Neural cell (in vitro differentiated cells): ENCODE measurements at regions not wholly inside any gene's neighbourhood (a gene's known extent, or its start where the extent isn't known, plus 50 kb on each side); places are given as distances from the start of the nearest gene placed in this dataset.

Source experiments
- H2AFZ ChIP-seq: fragments of 200-600, 300-800 bp; sonication (generic), shearing (Covaris generic); 2 replicates; pipeline ENCODE4 v1.6.0; 2014; ENCODE audit warnings: low read depth, mild to moderate bottlenecking, antibody characterized with exemption, low read length, moderate library complexity
- H3F3A ChIP-seq: fragments of 200-600 bp; shearing (Covaris generic); 2 replicates; pipeline ENCODE4 v1.6.1; 2016; ENCODE audit warnings: mild to moderate bottlenecking, moderate library complexity, mixed read lengths, antibody characterized with exemption, low read length; ENCODE audit not compliant: insufficient read depth, poor library complexity, severe bottlenecking
- H3K27ac ChIP-seq: fragments of 200-600, 300-800 bp; sonication (generic), shearing (Covaris generic); 2 replicates; pipeline ENCODE4 v1.5.1; 2014; ENCODE audit warnings: mild to moderate bottlenecking, low read length, moderate library complexity
- H3K27me3 ChIP-seq: fragments of 300-800, 200-600 bp; sonication (generic), shearing (Covaris generic); 2 replicates; pipeline ENCODE4 v1.6.0; 2014; ENCODE audit warnings: mild to moderate bottlenecking, low read depth, low read length, moderate library complexity; ENCODE audit not compliant: insufficient read depth
- H3K36me3 ChIP-seq: fragments of 300-800, 200-600 bp; sonication (generic), shearing (Covaris generic); 2 replicates; pipeline ENCODE4 v1.5.1; 2014; ENCODE audit warnings: mild to moderate bottlenecking, antibody characterized with exemption, low read length, moderate library complexity; ENCODE audit not compliant: insufficient read depth
- H3K4me2 ChIP-seq: fragments of 300-800, 200-600 bp; sonication (generic), shearing (Covaris generic); 2 replicates; pipeline ENCODE4 v1.6.0; 2014; ENCODE audit warnings: mild to moderate bottlenecking, low read length
- H3K4me3 ChIP-seq: fragments of 300-800, 200-600 bp; sonication (generic), shearing (Covaris generic); 2 replicates; pipeline ENCODE4 v1.5.1; 2014; ENCODE audit warnings: mild to moderate bottlenecking, low read length, moderate library complexity
- H3K79me2 ChIP-seq: fragments of 200-600 bp; shearing (Covaris generic); replicated peaks from 2 replicates; pipeline ENCODE4 v1.6.0; 2014; ENCODE audit warnings: mild to moderate bottlenecking, low read length, moderate library complexity; ENCODE audit not compliant: insufficient read depth
- H3K9ac ChIP-seq: fragments of 300-800, 200-600 bp; sonication (generic), shearing (Covaris generic); 2 replicates; pipeline ENCODE4 v1.6.1; 2016; ENCODE audit warnings: mild to moderate bottlenecking, low read length, mixed read lengths
- H3K9me2 ChIP-seq: fragments of 200-600 bp; shearing (Covaris generic); 2 replicates; pipeline ENCODE4 v1.6.1; 2016; ENCODE audit warnings: mild to moderate bottlenecking, low read length, mixed read lengths; ENCODE audit not compliant: insufficient read depth
- H3K9me3 ChIP-seq: fragments of 200-600, 300-800 bp; sonication (generic), shearing (Covaris generic); 2 replicates; pipeline ENCODE4 v1.6.1; 2016; ENCODE audit warnings: mild to moderate bottlenecking, mixed run types, low read length, moderate library complexity, mixed read lengths
- H4K20me1 ChIP-seq: fragments of 200-600 bp; shearing (Covaris generic); 2 replicates; pipeline ENCODE4 v1.6.1; 2016; ENCODE audit warnings: mild to moderate bottlenecking, mixed run types; ENCODE audit not compliant: insufficient read depth
- EP300 ChIP-seq: fragments of 450-650 bp; conservative IDR thresholded peaks from 2 replicates; pipeline ENCODE4 v1.6.1; 2014; ENCODE audit warnings: antibody characterized with exemption, mild to moderate bottlenecking, moderate library complexity; ENCODE audit not compliant: poor library complexity, severe bottlenecking
- EZH2 ChIP-seq: fragments of 200-600, 300-800 bp; shearing (Covaris generic), sonication (generic); IDR thresholded peaks from 2 replicates; pipeline ENCODE4 v1.6.1; 2014; ENCODE audit warnings: antibody characterized with exemption, low read length, borderline replicate concordance, mild to moderate bottlenecking; ENCODE audit not compliant: insufficient read depth, poor library complexity, severe bottlenecking
- MXI1 ChIP-seq: fragments of 450-650 bp; conservative IDR thresholded peaks from 2 replicates; pipeline ENCODE4 v1.6.1; 2014; ENCODE audit warnings: antibody characterized with exemption, mild to moderate bottlenecking; ENCODE audit not compliant: poor library complexity, severe bottlenecking
- POLR2AphosphoS5 ChIP-seq: IDR thresholded peaks from 2 replicates; pipeline ENCODE4 v1.6.1; 2012
- RAD21 ChIP-seq: fragments of 450-650 bp; conservative IDR thresholded peaks from 2 replicates; pipeline ENCODE4 v1.6.1; 2014; ENCODE audit warnings: antibody characterized with exemption, mild to moderate bottlenecking, moderate library complexity
- REST ChIP-seq: IDR thresholded peaks from 2 replicates; pipeline ENCODE4 v1.6.1; 2012; ENCODE audit warnings: borderline replicate concordance
- SMC3 ChIP-seq: fragments of 450-650 bp; conservative IDR thresholded peaks from 2 replicates; pipeline ENCODE4 v1.6.1; 2014; ENCODE audit warnings: antibody characterized with exemption, mild to moderate bottlenecking, moderate library complexity; ENCODE audit not compliant: poor library complexity
- TAF1 ChIP-seq: IDR thresholded peaks from 2 replicates; pipeline ENCODE4 v1.6.1; 2012; ENCODE audit warnings: low read depth
- TF ChIP-seq, protein P1 (sequence below): fragments of 450-650 bp; IDR thresholded peaks from 2 replicates; pipeline ENCODE4 v1.5.1; 2014; ENCODE audit warnings: antibody characterized with exemption, mild to moderate bottlenecking, moderate library complexity; ENCODE audit not compliant: poor library complexity, severe bottlenecking

DNA sequence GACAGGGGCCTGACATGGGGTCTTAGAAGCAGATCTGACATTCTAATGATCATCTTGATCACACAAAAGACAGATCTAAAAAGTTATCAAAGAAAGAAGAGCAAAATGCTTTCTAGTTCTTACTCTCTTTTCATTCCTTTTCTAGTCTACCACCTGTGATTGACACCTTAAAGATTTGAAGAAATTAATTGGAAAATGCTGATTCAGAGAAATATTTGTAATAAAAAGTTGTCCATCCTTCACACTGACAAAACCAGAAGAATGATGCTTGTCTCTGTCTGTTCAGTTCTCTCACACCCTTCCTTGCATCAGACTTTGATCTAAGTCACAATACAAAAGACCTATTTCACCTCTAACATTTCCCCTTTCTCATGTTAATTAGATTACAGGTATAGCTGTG, 182.4 kb downstream of the RAP2A start:
- Histone ChIP-seq H3K79me2 (no peaks in the 10 kb centered on the region), H4K20me1 (no peaks in the 10 kb centered on the region), H2AFZ (no peak overlapping the region), H3K4me2 (no peak overlapping the region), H3F3A (no peaks in the 10 kb centered on the region), H3K9me2 (no peaks in the 10 kb centered on the region), H3K9ac (no peak overlapping the region), H3K27me3 (no peaks in the 10 kb centered on the region), H3K4me3 (no peak overlapping the region), H3K9me3 (no peaks in the 10 kb centered on the region), H3K27ac (no peak overlapping the region), H3K36me3 (no peaks in the 10 kb centered on the region)
- TF ChIP-seq MXI1 (no peak), TAF1 (no peak), SMC3 (no peak), EZH2 (no peak), RAD21 (no peak), REST (no peak), EP300 (no peak)
- TF ChIP-seq, protein P1, sequence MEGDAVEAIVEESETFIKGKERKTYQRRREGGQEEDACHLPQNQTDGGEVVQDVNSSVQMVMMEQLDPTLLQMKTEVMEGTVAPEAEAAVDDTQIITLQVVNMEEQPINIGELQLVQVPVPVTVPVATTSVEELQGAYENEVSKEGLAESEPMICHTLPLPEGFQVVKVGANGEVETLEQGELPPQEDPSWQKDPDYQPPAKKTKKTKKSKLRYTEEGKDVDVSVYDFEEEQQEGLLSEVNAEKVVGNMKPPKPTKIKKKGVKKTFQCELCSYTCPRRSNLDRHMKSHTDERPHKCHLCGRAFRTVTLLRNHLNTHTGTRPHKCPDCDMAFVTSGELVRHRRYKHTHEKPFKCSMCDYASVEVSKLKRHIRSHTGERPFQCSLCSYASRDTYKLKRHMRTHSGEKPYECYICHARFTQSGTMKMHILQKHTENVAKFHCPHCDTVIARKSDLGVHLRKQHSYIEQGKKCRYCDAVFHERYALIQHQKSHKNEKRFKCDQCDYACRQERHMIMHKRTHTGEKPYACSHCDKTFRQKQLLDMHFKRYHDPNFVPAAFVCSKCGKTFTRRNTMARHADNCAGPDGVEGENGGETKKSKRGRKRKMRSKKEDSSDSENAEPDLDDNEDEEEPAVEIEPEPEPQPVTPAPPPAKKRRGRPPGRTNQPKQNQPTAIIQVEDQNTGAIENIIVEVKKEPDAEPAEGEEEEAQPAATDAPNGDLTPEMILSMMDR, result no peak

- Histone ChIP-seq H3F3A (no peaks in the 10 kb centered on the region), H3K9me2 (no peaks in the 10 kb centered on the region), H3K79me2 (no peaks in the 10 kb centered on the region), H2AFZ (no peak overlapping the region), H3K4me2 (no peak overlapping the region), H3K4me3 (no peak overlapping the region), H3K9me3 (no peaks in the 10 kb centered on the region), H3K36me3 (no peaks in the 10 kb centered on the region), H4K20me1 (no peaks in the 10 kb centered on the region), H3K27me3 (no peaks in the 10 kb centered on the region), H3K9ac (no peak overlapping the region), H3K27ac (no peak overlapping the region)
- TF ChIP-seq TAF1 (no peak), EP300 (no peak), RAD21 (no peak), SMC3 (no peak), EZH2 (no peak), REST (no peak), MXI1 (no peak), POLR2AphosphoS5 (no peak)
- TF ChIP-seq, protein P1, result no peak
Observed at GRCh38 chr13:97621025-97621424, 187.1 kb downstream of the RAP2A start.
